H1 (cell line): ENCODE measurements at regions not wholly inside any gene's neighbourhood (a gene's known extent, or its start where the extent isn't known, plus 50 kb on each side); places are given as distances from the start of the nearest gene placed in this dataset.

Experiments
- CTCF ChIA-PET: fragments of 300-600 bp; sonication (Branson Sonifier 250); formaldehyde crosslinking; loops from one replicate; lab custom pipeline; 2021; ENCODE audit not compliant: partially characterized antibody; lab: Charles Lee
- POLR2A ChIA-PET: fragments of 300-600 bp; sonication (Branson Sonifier 250); formaldehyde crosslinking; loops from one replicate; lab custom pipeline; 2021; ENCODE audit warnings: inconsistent platforms; ENCODE audit not compliant: partially characterized antibody; lab: Charles Lee
- DNase-seq, 2 experiments: peaks; one replicate each; pipeline versions ENCODE4 v3.0.0 to v3.0.0-alpha.2; 2010 to 2022; ENCODE audit warnings: low spot score in 2 of 2, low read depth in 1 of 2, mixed read lengths in 1 of 2
- FAIRE-seq: peaks from 2 replicates; lab custom pipeline; 2011; peaks lifted over from hg19 to GRCh38; lab: Jason Lieb, UNC
- H2AFZ ChIP-seq: 2 replicates; pipeline ENCODE4 v1.8.1; 2012; ENCODE audit warnings: low read length, inconsistent platforms
- H2AK5ac ChIP-seq: 2 replicates; pipeline ENCODE4 v1.6.1; 2013; ENCODE audit warnings: low read depth, low read length
- H2BK120ac ChIP-seq: replicated peaks from 2 replicates; pipeline ENCODE3; 2013; ENCODE audit warnings: low read depth, low read length, inconsistent platforms
- H2BK12ac ChIP-seq: 2 replicates; pipeline ENCODE4 v1.6.1; 2013; ENCODE audit warnings: low read depth, low read length
- H2BK15ac ChIP-seq: 2 replicates; pipeline ENCODE4 v1.6.1; 2013; ENCODE audit warnings: low read length
- H2BK20ac ChIP-seq: 2 replicates; pipeline ENCODE4 v1.6.1; 2013; ENCODE audit warnings: low read length
- H2BK5ac ChIP-seq: 2 replicates; pipeline ENCODE4 v1.6.1; 2013; ENCODE audit warnings: low read depth, low read length
- H3K14ac ChIP-seq: 2 replicates; pipeline ENCODE4 v1.6.1; 2013; ENCODE audit warnings: inconsistent platforms; ENCODE audit not compliant: insufficient read length
- H3K18ac ChIP-seq: 2 replicates; pipeline ENCODE4 v1.6.1; 2013; ENCODE audit warnings: low read length; ENCODE audit errors: extremely low read depth
- H3K23ac ChIP-seq: 2 replicates; pipeline ENCODE4 v1.6.1; 2013; ENCODE audit warnings: inconsistent platforms; ENCODE audit not compliant: insufficient read length
- H3K23me2 ChIP-seq: 2 replicates; pipeline ENCODE4 v1.6.1; 2013; ENCODE audit warnings: low read depth, low read length
- H3K27ac ChIP-seq: 2 replicates; pipeline ENCODE4 v1.6.1; 2011; ENCODE audit warnings: low read depth, low read length, inconsistent platforms
- H3K27me3 ChIP-seq, 4 experiments: replicated peaks in 1 of 4; 1 replicate in 1 of 4; 2 replicates in 3 of 4; pipeline versions ENCODE4 v1.6.1 to v1.8.1; 2011 to 2013; ENCODE audit warnings: low read length in 3 of 4, mild to moderate bottlenecking in 3 of 4, inconsistent platforms in 2 of 4, mixed read lengths in 2 of 4, moderate library complexity in 1 of 4; ENCODE audit not compliant: control insufficient read depth in 3 of 4, insufficient read depth in 3 of 4; ENCODE audit errors: extremely low read depth in 1 of 4
- H3K36me3 ChIP-seq, 4 experiments: 2 replicates each; pipeline versions ENCODE4 v1.6.1 to v1.8.1; 2011 to 2013; ENCODE audit warnings: mild to moderate bottlenecking in 4 of 4, low read length in 3 of 4, moderate library complexity in 2 of 4, control low read depth in 1 of 4, inconsistent platforms in 1 of 4; ENCODE audit not compliant: insufficient read depth in 4 of 4, control insufficient read depth in 2 of 4
- H3K4ac ChIP-seq: replicated peaks from 2 replicates; pipeline ENCODE3; 2013; ENCODE audit warnings: low read length, low read depth, mixed read lengths, inconsistent platforms; ENCODE audit not compliant: insufficient read length
- H3K4me1 ChIP-seq, 4 experiments: replicated peaks in 1 of 4; 1 replicate in 1 of 4; 2 replicates in 3 of 4; pipeline versions ENCODE4 v1.6.1 to v1.8.1; 2011 to 2013; ENCODE audit warnings: low read length in 3 of 4, inconsistent platforms in 2 of 4, mixed read lengths in 1 of 4; ENCODE audit not compliant: insufficient read depth in 4 of 4, control insufficient read depth in 3 of 4
- H3K4me2 ChIP-seq, 2 experiments: 2 replicates each; pipeline versions ENCODE4 v1.6.1 to v1.8.1; 2011 to 2013; ENCODE audit warnings: low read depth in 2 of 2, low read length in 2 of 2, control low read depth in 1 of 2, inconsistent platforms in 1 of 2, mild to moderate bottlenecking in 1 of 2; ENCODE audit not compliant: insufficient read depth in 1 of 2
- H3K4me3 ChIP-seq, 4 experiments: fragments of 200-600, 300-600 bp in 1 of 4; sonication (generic), shearing (Covaris generic), sonication (Bioruptor Twin) in 1 of 4; 2 replicates each; pipeline versions ENCODE4 v1.5.1 to v1.8.1; 2011 to 2016; ENCODE audit warnings: low read length in 4 of 4, low read depth in 3 of 4, control low read depth in 2 of 4, inconsistent platforms in 2 of 4, mild to moderate bottlenecking in 2 of 4, mixed read lengths in 1 of 4, moderate library complexity in 1 of 4; ENCODE audit not compliant: insufficient read depth in 2 of 4; ENCODE audit errors: extremely low read depth in 1 of 4
- H3K56ac ChIP-seq: replicated peaks from 2 replicates; pipeline ENCODE3; 2013; ENCODE audit warnings: low read depth, mild to moderate bottlenecking, mixed read lengths, low read length, inconsistent platforms; ENCODE audit not compliant: insufficient read length
- H3K79me1 ChIP-seq: 2 replicates; pipeline ENCODE4 v1.6.1; 2013; ENCODE audit warnings: low read depth, low read length, control low read depth
- H3K79me2 ChIP-seq, 2 experiments: 2 replicates each; pipeline versions ENCODE4 v1.6.1 to v1.8.1; 2012 to 2013; ENCODE audit warnings: low read length in 2 of 2, mild to moderate bottlenecking in 2 of 2, inconsistent platforms in 1 of 2; ENCODE audit not compliant: insufficient read depth in 2 of 2, control insufficient read depth in 1 of 2
- H3K9ac ChIP-seq, 4 experiments: replicated peaks in 1 of 4; 1 replicate in 1 of 4; 2 replicates in 3 of 4; pipeline versions ENCODE4 v1.6.1 to v1.8.1; 2011 to 2013; ENCODE audit warnings: low read depth in 3 of 4, low read length in 3 of 4, control low read depth in 2 of 4, mild to moderate bottlenecking in 2 of 4, moderate library complexity in 2 of 4, inconsistent platforms in 1 of 4; ENCODE audit errors: extremely low read depth in 1 of 4
- H3K9me3 ChIP-seq, 2 experiments: 2 replicates each; pipeline versions ENCODE4 v1.6.1 to v1.8.1; 2012 to 2013; ENCODE audit warnings: mild to moderate bottlenecking in 2 of 2, moderate library complexity in 2 of 2, control low read depth in 1 of 2, inconsistent platforms in 1 of 2, low read depth in 1 of 2, low read length in 1 of 2, mixed read lengths in 1 of 2; ENCODE audit not compliant: insufficient read depth in 2 of 2
- H4K20me1 ChIP-seq, 2 experiments: replicated peaks in 1 of 2; 2 replicates each; pipeline versions ENCODE3 to v1.8.1; 2011 to 2013; ENCODE audit warnings: inconsistent platforms in 2 of 2, low read length in 2 of 2, mild to moderate bottlenecking in 1 of 2; ENCODE audit not compliant: insufficient read depth in 2 of 2, control insufficient read depth in 1 of 2
- H4K5ac ChIP-seq: 2 replicates; pipeline ENCODE4 v1.6.1; 2013; ENCODE audit warnings: low read length, low read depth, mixed read lengths, inconsistent platforms; ENCODE audit not compliant: insufficient read length
- H4K8ac ChIP-seq: 2 replicates; pipeline ENCODE4 v1.8.0; 2013; ENCODE audit warnings: mild to moderate bottlenecking, moderate library complexity, low read length, inconsistent platforms; ENCODE audit not compliant: insufficient read depth; ENCODE audit errors: extremely low read depth
- H4K91ac ChIP-seq: replicated peaks from 2 replicates; pipeline ENCODE3; 2013; ENCODE audit warnings: low read length, mixed read lengths, inconsistent platforms; ENCODE audit not compliant: insufficient read length
- WGBS, 2 experiments: shearing (Covaris generic) in 1 of 2; methylation state at CpG; one replicate each; pipeline versions ENCODE4 v1.1.6 to v1.1.7; 2013 to 2015; ENCODE audit warnings: low lambda C conversion rate in 2 of 2, mixed read lengths in 2 of 2, inconsistent platforms in 1 of 2, low coverage in 1 of 2, missing lambda C conversion rate in 1 of 2; ENCODE audit not compliant: insufficient replicate concordance in 2 of 2, insufficient coverage in 1 of 2, insufficient read length in 1 of 2; ENCODE audit errors: extremely low coverage in 1 of 2, missing lambda C conversion rate in 1 of 2; 5-methylcytosine and 5-hydroxymethylcytosine counted together

DNA sequence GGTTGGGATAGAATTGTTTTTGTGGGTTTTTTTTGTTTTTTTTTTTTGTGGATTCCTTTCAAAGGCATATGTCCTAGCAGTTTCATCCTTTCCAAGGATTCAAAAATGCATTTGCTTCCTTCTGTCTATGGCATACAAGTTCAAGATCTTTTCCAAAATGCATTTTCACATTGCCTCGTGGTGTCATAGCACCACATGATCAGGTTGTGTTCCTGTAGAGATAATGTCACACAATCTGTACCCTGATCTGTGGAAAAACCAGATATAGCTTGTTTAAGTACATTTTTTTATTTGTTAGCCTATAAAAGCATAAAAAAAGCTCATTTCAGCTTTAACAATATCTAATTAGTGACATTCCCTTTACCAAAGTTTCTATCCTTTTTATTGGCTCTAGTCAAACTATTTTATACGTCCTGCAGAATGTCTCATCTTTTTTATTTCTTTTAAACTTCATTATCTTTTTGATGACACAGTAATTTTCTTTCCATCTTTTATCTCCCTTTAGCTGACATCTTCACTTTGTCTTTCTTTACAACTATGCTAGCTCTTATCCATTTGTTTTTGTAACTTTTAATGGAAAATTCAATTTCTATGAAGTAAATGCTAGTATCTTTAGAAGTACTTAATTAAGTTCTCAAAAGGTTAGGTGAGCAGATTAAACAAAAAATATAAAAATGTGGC, 106.0 kb upstream of the NOVA1 start:
- Histone ChIP-seq H3K4me2 (no peak overlapping the region), H3K23ac (no peak overlapping the region), H3K18ac (no peak overlapping the region), H2BK20ac (no peak overlapping the region), H4K8ac (no peak overlapping the region), H3K79me2 (no peaks in the 10 kb centered on the region), H2BK120ac (no peak overlapping the region), H3K27me3 (no peaks in the 10 kb centered on the region), H3K9me3 (no peaks in the 10 kb centered on the region), H3K9ac (no peak overlapping the region), H3K36me3 (no peaks in the 10 kb centered on the region), H3K56ac (no peak overlapping the region), H2AFZ (no peak overlapping the region), H3K4me3 (no peak overlapping the region), H4K5ac (no peak overlapping the region), H3K4me1 (no peaks in the 10 kb centered on the region), H2BK5ac (no peak overlapping the region), H3K27ac (no peak overlapping the region), H3K79me1 (no peaks in the 10 kb centered on the region), H3K14ac (no peak overlapping the region), H4K20me1 (no peaks in the 10 kb centered on the region), H2BK12ac (no peak overlapping the region), H2BK15ac (no peak overlapping the region), H3K4ac (no peak overlapping the region), H4K91ac (no peak overlapping the region), H2AK5ac (no peak overlapping the region), H3K23me2 (no peaks in the 10 kb centered on the region)
- DNase-seq (no peak), FAIRE-seq (no peak)
- ChIA-PET CTCF (no interaction called here), POLR2A (no interaction called here)
- 100% methylated on average over 2 of the region's 2 CpGs; no CpG with 5 or more reads in 1 of the 2 experiments for WGBS, 2 experiments
